ENCODE measurements at regions not wholly inside any gene's neighbourhood (a gene's known extent, or its start where the extent isn't known, plus 50 kb on each side); places are given as distances from the start of the nearest gene placed in this dataset.

- no peaks in the 10 kb centered on the region for H3K36me3 ChIP-seq (ENCODE audit: control insufficient read depth in 4 of 4, insufficient read depth in 3 of 4, low read depth in 1 of 4, low read length in 3 of 4)
- H3K4me1 ChIP-seq (ENCODE audit: control insufficient read depth in 4 of 4, insufficient read depth in 4 of 4, low read length in 3 of 4): peaks cover 0 to 4% (median 0%) of the 10 kb centered on the region in 4 donors
- TF ChIP-seq REST (IDR thresholded peaks at IDR 0.05) (no peak), CTCF (IDR thresholded peaks at IDR 0.05; ENCODE audit: low read depth, low read length, missing input control) (no peak), FOXA2 (IDR thresholded peaks at IDR 0.05) (no peak)
- H3K9ac ChIP-seq (ENCODE audit: low read depth in 1 of 2, low read length in 2 of 2): no peak overlapping the region
- no peak for DNase-seq (ENCODE audit: low spot score)
- no peaks in the 10 kb centered on the region for H3K9me3 ChIP-seq (ENCODE audit: control insufficient read depth in 4 of 4, low read length in 3 of 4)
- no peaks in the 10 kb centered on the region for H3K27me3 ChIP-seq (ENCODE audit: control insufficient read depth in 4 of 4, insufficient read depth in 4 of 4, low read length in 3 of 4)
- H3K27ac ChIP-seq (ENCODE audit: low read depth in 1 of 2, low read length in 2 of 2): no peak overlapping the region
- WGBS: 88% methylated on average over 3 of the region's 3 CpGs
- H3K4me3 ChIP-seq (ENCODE audit: low read depth in 1 of 3, low read length in 3 of 3): no peak overlapping the region
These were observed 111.0 kb downstream of the SLC25A47 start for GRCh38 chr14:100434033-100434601.

DNA sequence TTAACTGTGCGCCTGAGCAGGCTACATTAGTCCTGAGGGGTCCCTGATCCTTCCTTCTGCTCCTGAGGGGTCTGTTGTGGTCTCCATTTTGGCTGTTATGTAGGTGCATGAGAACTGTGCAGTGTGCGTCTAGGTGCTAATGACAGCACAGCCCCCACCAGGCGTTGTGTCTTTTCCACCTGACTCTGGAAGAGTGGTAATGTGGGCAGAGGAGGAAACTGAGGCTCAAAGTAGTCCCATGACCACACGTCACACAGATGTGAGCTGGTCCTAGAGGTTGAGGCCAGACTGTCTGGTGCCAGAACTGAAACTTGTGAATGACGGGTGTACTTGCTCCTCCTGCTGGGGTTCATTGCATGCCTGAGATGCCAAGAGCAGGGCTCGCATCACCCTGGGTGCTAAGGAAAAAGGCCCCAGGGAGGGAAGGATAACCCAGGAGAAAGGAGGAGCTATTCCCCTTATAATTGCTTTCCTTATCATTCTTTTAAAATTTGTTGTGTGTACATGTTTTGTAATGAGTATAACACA, 111.8 kb downstream of the SLC25A47 start:
- H3K4me1 ChIP-seq (ENCODE audit: control insufficient read depth in 4 of 4, insufficient read depth in 4 of 4, low read length in 3 of 4): peaks cover 0 to 6% (median 3%) of the 10 kb centered on the region in 4 donors
- no peaks in the 10 kb centered on the region for H3K9me3 ChIP-seq (ENCODE audit: control insufficient read depth in 4 of 4, low read length in 3 of 4)
- no peak overlapping the region for H3K4me3 ChIP-seq (ENCODE audit: low read depth in 1 of 3, low read length in 3 of 3)
- H3K36me3 ChIP-seq (ENCODE audit: control insufficient read depth in 4 of 4, insufficient read depth in 3 of 4, low read depth in 1 of 4, low read length in 3 of 4): no peaks in the 10 kb centered on the region
- no peaks in the 10 kb centered on the region for H3K27me3 ChIP-seq (ENCODE audit: control insufficient read depth in 4 of 4, insufficient read depth in 4 of 4, low read length in 3 of 4)
- WGBS: 94% methylated on average over 6 of the region's 6 CpGs
- H3K27ac ChIP-seq (ENCODE audit: low read depth in 1 of 2, low read length in 2 of 2): no peak overlapping the region
- no peak for DNase-seq (ENCODE audit: low spot score)
- TF ChIP-seq TAF1 (conservative IDR thresholded peaks at IDR 0.05): no peak
- no peak for TF ChIP-seq SP1 (IDR thresholded peaks at IDR 0.05)
- TF ChIP-seq RXRA (IDR thresholded peaks at IDR 0.05): no peak
- no peak for TF ChIP-seq GABPA (IDR thresholded peaks at IDR 0.05 in 1 of 2, conservative IDR thresholded peaks at IDR 0.05 in 1 of 2)
- TF ChIP-seq CTCF (IDR thresholded peaks at IDR 0.05; ENCODE audit: low read depth, low read length, missing input control): no peak
- TF ChIP-seq EGR1 (IDR thresholded peaks at IDR 0.05; ENCODE audit: low read depth in 2 of 2): no peak
- TF ChIP-seq RAD21 (IDR thresholded peaks at IDR 0.05): no peak
- TF ChIP-seq, protein P1, sequence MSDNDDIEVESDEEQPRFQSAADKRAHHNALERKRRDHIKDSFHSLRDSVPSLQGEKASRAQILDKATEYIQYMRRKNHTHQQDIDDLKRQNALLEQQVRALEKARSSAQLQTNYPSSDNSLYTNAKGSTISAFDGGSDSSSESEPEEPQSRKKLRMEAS (IDR thresholded peaks at IDR 0.05): no peak
- TF ChIP-seq HNF4A (conservative IDR thresholded peaks at IDR 0.05): no peak
- TF ChIP-seq REST (IDR thresholded peaks at IDR 0.05): no peak
- no peak for TF ChIP-seq NR2F2 (IDR thresholded peaks at IDR 0.05)
- no peak for TF ChIP-seq ATF3 (IDR thresholded peaks at IDR 0.05)
- TF ChIP-seq, protein P2, sequence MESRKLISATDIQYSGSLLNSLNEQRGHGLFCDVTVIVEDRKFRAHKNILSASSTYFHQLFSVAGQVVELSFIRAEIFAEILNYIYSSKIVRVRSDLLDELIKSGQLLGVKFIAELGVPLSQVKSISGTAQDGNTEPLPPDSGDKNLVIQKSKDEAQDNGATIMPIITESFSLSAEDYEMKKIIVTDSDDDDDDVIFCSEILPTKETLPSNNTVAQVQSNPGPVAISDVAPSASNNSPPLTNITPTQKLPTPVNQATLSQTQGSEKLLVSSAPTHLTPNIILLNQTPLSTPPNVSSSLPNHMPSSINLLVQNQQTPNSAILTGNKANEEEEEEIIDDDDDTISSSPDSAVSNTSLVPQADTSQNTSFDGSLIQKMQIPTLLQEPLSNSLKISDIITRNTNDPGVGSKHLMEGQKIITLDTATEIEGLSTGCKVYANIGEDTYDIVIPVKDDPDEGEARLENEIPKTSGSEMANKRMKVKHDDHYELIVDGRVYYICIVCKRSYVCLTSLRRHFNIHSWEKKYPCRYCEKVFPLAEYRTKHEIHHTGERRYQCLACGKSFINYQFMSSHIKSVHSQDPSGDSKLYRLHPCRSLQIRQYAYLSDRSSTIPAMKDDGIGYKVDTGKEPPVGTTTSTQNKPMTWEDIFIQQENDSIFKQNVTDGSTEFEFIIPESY (IDR thresholded peaks at IDR 0.05): no peak
- no peak for TF ChIP-seq YY1 (IDR thresholded peaks at IDR 0.05)
- no peak for TF ChIP-seq FOXA1 (IDR thresholded peaks at IDR 0.05)
- TF ChIP-seq FOXA2 (IDR thresholded peaks at IDR 0.05): no peak
- no peak for TF ChIP-seq HNF4G (IDR thresholded peaks at IDR 0.05)
- H3K9ac ChIP-seq (ENCODE audit: low read depth in 1 of 2, low read length in 2 of 2): no peak overlapping the region

Measured in liver (tissue), 8 donors.